LNCaP clone FGC (cell line): ENCODE measurements at regions not wholly inside any gene's neighbourhood (a gene's known extent, or its start where the extent isn't known, plus 50 kb on each side); places are given as distances from the start of the nearest gene placed in this dataset.
A peak's percentile ranks its signal among the peaks of the same experiment; 100 is the strongest.

Source experiments
- DNase-seq: peaks from one replicate; pipeline ENCODE4 v3.0.0-alpha.2; 2011; ENCODE audit warnings: low read depth
- H3K4me3 ChIP-seq: 2 replicates; pipeline ENCODE4 v1.5.1; 2011; ENCODE audit warnings: mild to moderate bottlenecking, low read depth, low read length, control low read depth
- TF ChIP-seq, protein P1 (sequence below): IDR thresholded peaks from 2 replicates; pipeline ENCODE4 v1.5.1; 2012; ENCODE audit warnings: mild to moderate bottlenecking; ENCODE audit not compliant: control insufficient read depth, insufficient read depth; ENCODE audit errors: extremely low read depth

DNA sequence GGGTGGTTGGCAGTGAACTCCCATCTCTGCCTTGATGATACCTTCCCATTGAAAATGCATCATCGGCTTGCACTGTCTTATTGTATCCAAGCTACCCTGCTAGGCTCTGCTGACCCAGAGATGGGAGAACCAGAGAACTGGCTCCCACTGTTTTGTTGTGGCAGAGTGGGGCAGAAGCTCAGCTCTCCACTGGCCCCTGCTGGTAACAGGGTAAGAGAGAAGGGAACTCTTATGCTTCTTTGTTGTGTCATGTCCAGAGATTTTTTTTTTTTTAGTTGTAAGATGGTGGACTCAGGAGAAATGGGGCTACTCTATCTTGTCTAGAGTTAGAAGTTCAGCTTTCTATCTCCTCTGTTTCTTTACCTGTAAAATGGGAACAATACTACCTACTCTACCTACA is 100.5 kb upstream of the SDK1 start:
- H3K4me3 ChIP-seq = no peak overlapping the region
- no peak for DNase-seq
- TF ChIP-seq, protein P1, sequence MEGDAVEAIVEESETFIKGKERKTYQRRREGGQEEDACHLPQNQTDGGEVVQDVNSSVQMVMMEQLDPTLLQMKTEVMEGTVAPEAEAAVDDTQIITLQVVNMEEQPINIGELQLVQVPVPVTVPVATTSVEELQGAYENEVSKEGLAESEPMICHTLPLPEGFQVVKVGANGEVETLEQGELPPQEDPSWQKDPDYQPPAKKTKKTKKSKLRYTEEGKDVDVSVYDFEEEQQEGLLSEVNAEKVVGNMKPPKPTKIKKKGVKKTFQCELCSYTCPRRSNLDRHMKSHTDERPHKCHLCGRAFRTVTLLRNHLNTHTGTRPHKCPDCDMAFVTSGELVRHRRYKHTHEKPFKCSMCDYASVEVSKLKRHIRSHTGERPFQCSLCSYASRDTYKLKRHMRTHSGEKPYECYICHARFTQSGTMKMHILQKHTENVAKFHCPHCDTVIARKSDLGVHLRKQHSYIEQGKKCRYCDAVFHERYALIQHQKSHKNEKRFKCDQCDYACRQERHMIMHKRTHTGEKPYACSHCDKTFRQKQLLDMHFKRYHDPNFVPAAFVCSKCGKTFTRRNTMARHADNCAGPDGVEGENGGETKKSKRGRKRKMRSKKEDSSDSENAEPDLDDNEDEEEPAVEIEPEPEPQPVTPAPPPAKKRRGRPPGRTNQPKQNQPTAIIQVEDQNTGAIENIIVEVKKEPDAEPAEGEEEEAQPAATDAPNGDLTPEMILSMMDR = peak; percentile 68

- TF ChIP-seq, protein P1 = no peak
- H3K4me3 ChIP-seq = no peak overlapping the region
- DNase-seq = no peak
These were observed 99.7 kb upstream of the SDK1 start for GRCh38 chr7:3201306-3201705.

- no peak overlapping the region for H3K4me3 ChIP-seq
- DNase-seq = no peak
- TF ChIP-seq, protein P1 = no peak
These were observed 98.9 kb upstream of the SDK1 start for GRCh38 chr7:3201937-3202710.

DNA sequence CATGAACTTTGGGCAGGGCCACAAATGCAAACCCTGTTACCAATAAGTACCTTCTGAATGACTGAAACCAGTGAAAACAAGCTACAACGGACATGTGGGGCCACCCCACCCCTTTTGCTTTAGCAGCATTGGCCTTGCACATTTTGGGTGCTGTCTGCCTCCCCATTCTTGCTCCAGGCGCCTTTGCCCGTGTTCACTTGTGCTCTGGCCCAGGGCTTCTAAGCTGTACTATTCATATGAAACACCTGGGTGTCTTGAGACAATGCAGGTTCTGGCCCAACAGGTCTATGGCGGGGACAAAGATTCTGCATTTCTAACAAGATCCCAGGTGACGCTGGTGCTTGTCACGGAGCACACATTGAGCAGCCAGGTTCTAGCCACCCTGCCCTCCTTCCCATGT is 96.5 kb upstream of the SDK1 start:
- TF ChIP-seq, protein P1 = no peak
- no peak overlapping the region for H3K4me3 ChIP-seq
- DNase-seq = no peak

DNA sequence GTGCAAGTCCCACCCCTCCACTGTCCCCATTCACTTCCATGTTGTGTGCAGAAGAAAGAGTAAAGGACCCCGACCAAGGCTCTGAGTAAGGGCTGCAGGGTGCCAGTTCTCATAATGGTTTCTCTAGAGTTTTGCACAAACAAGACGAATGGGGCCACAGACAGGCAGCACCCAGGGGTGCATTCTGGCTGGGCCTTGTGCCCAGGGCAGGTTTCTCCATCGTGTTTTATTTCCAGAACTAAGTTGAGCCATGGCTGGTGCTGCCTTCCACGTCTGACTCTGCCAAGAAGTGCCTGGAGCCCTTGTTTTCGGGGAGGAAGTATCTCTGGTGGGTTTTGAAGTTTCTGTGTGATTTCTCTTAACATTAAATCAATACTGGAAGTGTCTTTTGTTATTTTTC is 95.0 kb upstream of the SDK1 start:
- TF ChIP-seq, protein P1 = no peak
- H3K4me3 ChIP-seq = no peak overlapping the region
- DNase-seq = no peak

- DNase-seq = no peak
- TF ChIP-seq, protein P1 = no peak
These were observed 94.3 kb upstream of the SDK1 start for GRCh38 chr7:3206771-3207191.

GRCh38 chr7:3207387-3207902 is 93.6 kb upstream of the SDK1 start:
- no peak for DNase-seq
- TF ChIP-seq, protein P1 = no peak
- no peak overlapping the region for H3K4me3 ChIP-seq

More at GRCh38 chr7:3206771-3207191, 94.3 kb upstream of the SDK1 start:
- no peak overlapping the region for H3K4me3 ChIP-seq
